Ishikawa (cell line): ENCODE measurements at regions not wholly inside any gene's neighbourhood (a gene's known extent, or its start where the extent isn't known, plus 50 kb on each side); places are given as distances from the start of the nearest gene placed in this dataset.

Experiments used
- CEBPB ChIP-seq: IDR thresholded peaks from 2 replicates; pipeline ENCODE4 v1.6.1; 2012
- CREB1 ChIP-seq: IDR thresholded peaks from 2 replicates; pipeline ENCODE4 v1.6.1; 2012; ENCODE audit warnings: low read depth
- EGR1 ChIP-seq: IDR thresholded peaks from 2 replicates; pipeline ENCODE4 v1.6.1; 2012
- EP300 ChIP-seq: IDR thresholded peaks from 2 replicates; pipeline ENCODE4 v1.6.1; 2012; ENCODE audit warnings: borderline replicate concordance
- FOXM1 ChIP-seq: IDR thresholded peaks from 2 replicates; pipeline ENCODE4 v1.6.1; 2012; ENCODE audit warnings: low read depth, borderline replicate concordance
- MAX ChIP-seq: IDR thresholded peaks from 2 replicates; pipeline ENCODE4 v1.6.1; 2012
- NFIC ChIP-seq: IDR thresholded peaks from 2 replicates; pipeline ENCODE4 v1.6.1; 2012
- RAD21 ChIP-seq: IDR thresholded peaks from 2 replicates; pipeline ENCODE4 v1.6.1; 2012; ENCODE audit warnings: low read depth
- REST ChIP-seq: IDR thresholded peaks from 2 replicates; pipeline ENCODE4 v1.6.1; 2012; ENCODE audit warnings: low read depth, mild to moderate bottlenecking
- TAF1 ChIP-seq: IDR thresholded peaks from 2 replicates; pipeline ENCODE4 v1.6.1; 2012; ENCODE audit warnings: low read depth, mild to moderate bottlenecking
- TCF12 ChIP-seq: IDR thresholded peaks from 2 replicates; pipeline ENCODE4 v1.6.1; 2012; ENCODE audit warnings: low read depth
- TEAD4 ChIP-seq: IDR thresholded peaks from 2 replicates; pipeline ENCODE4 v1.6.1; 2012
- USF1 ChIP-seq: IDR thresholded peaks from 2 replicates; pipeline ENCODE4 v1.6.1; 2012
- YY1 ChIP-seq: IDR thresholded peaks from 2 replicates; pipeline ENCODE4 v1.6.1; 2012; ENCODE audit warnings: low read depth
- ZBTB7A ChIP-seq: IDR thresholded peaks from 2 replicates; pipeline ENCODE4 v1.6.1; 2012; ENCODE audit warnings: low read depth

- TF ChIP-seq TAF1 (no peak), FOXM1 (no peak), EP300 (no peak), REST (no peak), NFIC (no peak), TCF12 (no peak), MAX (no peak), TEAD4 (no peak), ZBTB7A (no peak), RAD21 (no peak), USF1 (no peak), YY1 (no peak), EGR1 (no peak), CREB1 (no peak), CEBPB (no peak)
These were observed 681.5 kb upstream of the ACO1 start for GRCh38 chr9:31702957-31703356.

GRCh38 chr9:31715250-31715649 lies 669.2 kb upstream of the ACO1 start:
- no peak for TF ChIP-seq EGR1
- TF ChIP-seq FOXM1 = no peak
- TF ChIP-seq YY1 = no peak
- no peak for TF ChIP-seq RAD21
- no peak for TF ChIP-seq ZBTB7A
- TF ChIP-seq TCF12 = no peak
- no peak for TF ChIP-seq REST
- no peak for TF ChIP-seq TAF1
- TF ChIP-seq USF1 = no peak
- TF ChIP-seq NFIC = no peak
- TF ChIP-seq CEBPB = no peak
- no peak for TF ChIP-seq TEAD4
- no peak for TF ChIP-seq EP300
- no peak for TF ChIP-seq MAX
- TF ChIP-seq CREB1 = no peak

- TF ChIP-seq ZBTB7A = no peak
These were observed 665.2 kb upstream of the ACO1 start for GRCh38 chr9:31719262-31719661.

- TF ChIP-seq TEAD4 (no peak), RAD21 (no peak), CEBPB (no peak), ZBTB7A (no peak), REST (no peak), TAF1 (no peak), USF1 (no peak), EGR1 (no peak), EP300 (no peak), NFIC (no peak), FOXM1 (no peak), CREB1 (no peak), TCF12 (no peak), MAX (no peak), YY1 (no peak)
These were observed 654.0 kb upstream of the ACO1 start for GRCh38 chr9:31730398-31730797.

GRCh38 chr9:31733166-31733565 lies 651.3 kb upstream of the ACO1 start:
- TF ChIP-seq RAD21 = no peak
- no peak for TF ChIP-seq CREB1
- TF ChIP-seq NFIC = no peak
- TF ChIP-seq EGR1 = no peak
- TF ChIP-seq MAX = no peak
- TF ChIP-seq REST = no peak
- TF ChIP-seq ZBTB7A = no peak
- no peak for TF ChIP-seq EP300
- no peak for TF ChIP-seq USF1
- TF ChIP-seq FOXM1 = no peak
- TF ChIP-seq TAF1 = no peak
- TF ChIP-seq CEBPB = no peak
- no peak for TF ChIP-seq YY1
- TF ChIP-seq TCF12 = no peak
- TF ChIP-seq TEAD4 = no peak
